Activated T-cell treated with anti-CD3 and anti-CD28 coated beads for 1 hour (primary cell): ENCODE measurements at regions not wholly inside any gene's neighbourhood (a gene's known extent, or its start where the extent isn't known, plus 50 kb on each side); places are given as distances from the start of the nearest gene placed in this dataset.
"Not testable (repeated sequence)": the region's sequence is repeated elsewhere in the genome, so short reads cannot be mapped to it uniquely, and the experiment has no call there.

Experiments used
- DNase-seq: peaks from one replicate; pipeline ENCODE4 v3.0.0-alpha.2; 2020; ENCODE audit warnings: low read depth

DNA sequence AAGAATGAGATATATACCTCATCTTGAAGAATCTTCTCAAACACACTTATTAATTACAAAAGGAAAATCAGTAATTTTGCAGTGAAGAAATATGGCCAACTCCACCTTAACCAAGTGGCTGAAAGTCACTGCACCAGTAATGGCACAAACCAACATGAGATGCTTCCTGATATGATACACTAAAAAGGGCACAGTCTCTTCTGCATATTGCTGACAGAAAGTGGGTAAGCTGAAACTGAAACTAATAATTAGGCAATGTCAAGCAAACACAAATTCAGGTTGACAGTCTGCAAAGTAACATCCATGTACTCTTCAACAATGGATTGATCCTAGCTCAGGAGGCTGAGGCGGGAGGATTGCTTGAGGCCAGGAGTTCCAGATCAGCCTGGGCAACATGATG, 56.1 kb downstream of the ZNF22 start:
- DNase-seq: not testable (repeated sequence)

DNA sequence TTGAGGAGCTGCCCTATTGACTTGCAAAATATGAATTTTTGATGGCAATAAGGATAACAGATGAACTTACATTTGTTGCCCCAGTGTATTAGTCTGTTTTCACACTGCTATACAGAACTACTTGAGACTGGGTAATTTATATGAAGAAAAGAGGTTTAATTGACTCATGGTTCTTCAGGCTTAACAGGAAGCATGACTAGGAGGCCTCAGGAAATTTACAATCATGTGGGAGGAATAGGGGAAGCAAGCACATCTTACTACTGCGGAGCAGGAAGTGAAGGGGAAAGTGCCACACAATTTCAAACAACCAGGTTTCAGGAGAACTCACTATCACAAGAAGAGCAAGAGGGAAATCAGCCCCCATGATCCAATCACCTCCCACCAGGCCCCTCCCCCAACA, 57.9 kb downstream of the ZNF22 start:
- DNase-seq: no peak

DNA sequence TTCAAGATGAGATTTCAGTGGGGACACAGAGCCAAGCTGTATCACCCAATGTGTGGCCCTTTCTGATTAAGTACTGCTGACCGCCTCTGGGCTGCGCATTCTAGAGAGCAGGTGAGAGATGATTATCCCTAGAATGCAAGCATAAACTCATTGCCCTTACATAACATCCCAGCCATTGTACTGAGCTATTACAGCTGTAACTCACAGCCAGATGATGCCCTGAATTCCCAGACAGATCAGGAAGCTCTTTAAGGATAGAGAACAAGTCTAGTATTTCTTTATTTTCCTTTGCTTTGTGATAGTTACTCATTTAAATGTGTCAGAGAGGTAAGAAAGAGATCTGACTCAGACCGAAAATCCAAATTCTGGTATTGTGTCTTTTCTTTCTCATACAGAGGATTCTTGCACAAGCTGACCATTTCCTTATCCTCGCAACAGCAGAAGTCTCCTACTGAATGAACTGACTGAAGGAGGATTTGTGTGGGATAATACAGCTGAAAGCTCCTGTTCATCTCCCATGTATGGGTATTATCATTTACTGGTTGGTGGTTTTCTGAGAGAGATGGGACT, 58.4 kb downstream of the ZNF22 start:
- no peak for DNase-seq

DNA sequence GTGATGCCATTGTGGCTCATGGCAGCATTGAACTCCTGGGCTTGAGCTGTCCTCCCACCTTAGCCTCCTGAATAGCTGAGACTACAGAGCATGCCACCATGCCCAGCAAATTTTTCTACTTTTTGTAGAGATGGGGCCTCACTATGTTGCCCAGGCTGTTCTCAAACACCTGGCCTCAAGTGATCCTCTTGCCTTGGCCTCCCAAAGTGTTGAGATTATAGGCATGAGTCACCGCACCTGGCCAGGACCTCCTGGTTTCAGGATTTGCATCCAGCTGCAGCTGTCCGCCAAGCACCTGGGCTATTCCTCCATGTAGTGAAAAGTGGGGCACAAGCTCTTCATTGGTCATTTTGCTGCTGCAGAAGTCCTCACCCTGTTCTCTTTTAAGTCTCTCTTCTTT, 58.9 kb downstream of the ZNF22 start:
- DNase-seq: no peak

DNA sequence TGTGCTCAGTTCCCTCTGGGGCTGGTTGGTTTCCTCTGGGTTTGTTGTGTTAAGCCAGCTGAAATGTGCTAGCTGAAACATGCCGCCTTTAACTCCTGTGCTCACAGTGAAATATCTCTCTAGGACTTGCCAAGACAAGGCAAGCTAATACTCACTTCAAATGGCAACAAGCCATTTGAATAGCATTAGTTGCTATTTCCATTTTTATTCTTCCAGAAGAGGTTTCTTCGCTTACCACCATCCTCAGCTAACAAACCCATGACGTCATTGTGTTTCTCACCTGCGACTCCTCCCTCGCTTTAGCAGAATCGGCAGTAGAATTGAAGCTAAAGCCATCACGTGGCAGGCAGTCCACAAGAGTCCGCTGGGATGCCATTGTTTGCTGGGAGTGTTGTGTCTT, 61.3 kb downstream of the ZNF22 start:
- no peak for DNase-seq

DNA sequence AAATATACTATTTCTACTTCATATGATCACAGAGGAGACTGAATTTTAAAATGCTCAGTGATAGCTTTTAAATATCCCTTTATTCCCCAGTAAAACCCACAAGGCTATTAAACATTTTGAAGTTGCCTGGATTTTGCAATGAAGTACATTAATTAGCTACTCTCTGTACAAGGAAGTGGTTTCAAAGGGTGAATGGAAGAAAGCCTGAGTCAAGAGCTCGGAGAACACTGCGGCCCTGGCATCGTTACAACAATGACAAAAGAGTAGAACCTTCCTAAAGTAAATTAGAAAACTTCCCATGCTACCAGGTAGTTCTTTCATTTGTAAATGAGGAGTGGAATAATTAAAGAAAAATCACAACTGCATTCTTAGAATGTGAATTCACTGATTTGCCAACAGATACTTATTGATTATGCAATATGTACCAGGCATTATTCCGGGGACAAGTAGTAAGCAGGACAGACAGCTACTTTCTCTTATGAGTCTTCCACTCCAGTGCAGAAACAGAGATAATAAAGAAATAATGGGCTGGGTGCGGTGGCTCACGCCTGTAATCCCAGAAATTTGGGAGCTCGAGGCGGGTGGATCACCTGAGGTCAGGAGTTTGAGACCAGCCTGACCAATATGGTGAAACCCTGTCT, 63.0 kb downstream of the ZNF22 start:
- no peak for DNase-seq

DNA sequence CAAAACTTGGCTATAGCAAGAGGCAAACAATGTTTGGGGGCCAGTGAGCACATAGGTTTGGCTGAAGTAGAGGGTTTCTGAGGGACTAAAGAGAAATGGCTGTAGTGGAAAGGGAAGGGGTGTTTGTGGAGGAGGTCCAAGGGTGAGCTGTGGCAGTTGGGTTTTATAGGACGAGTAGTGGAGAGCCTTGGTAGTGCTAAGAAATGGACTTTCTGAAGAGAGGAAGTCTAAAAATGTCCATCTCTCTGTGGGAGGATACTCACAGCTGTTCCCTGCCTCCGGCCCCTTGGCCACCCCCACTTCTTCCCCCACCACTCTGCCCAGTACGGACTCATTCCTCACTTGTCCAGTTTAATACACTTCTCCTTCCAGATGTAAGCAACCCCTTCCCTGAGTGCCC, 64.3 kb downstream of the ZNF22 start:
- DNase-seq: no peak

DNA sequence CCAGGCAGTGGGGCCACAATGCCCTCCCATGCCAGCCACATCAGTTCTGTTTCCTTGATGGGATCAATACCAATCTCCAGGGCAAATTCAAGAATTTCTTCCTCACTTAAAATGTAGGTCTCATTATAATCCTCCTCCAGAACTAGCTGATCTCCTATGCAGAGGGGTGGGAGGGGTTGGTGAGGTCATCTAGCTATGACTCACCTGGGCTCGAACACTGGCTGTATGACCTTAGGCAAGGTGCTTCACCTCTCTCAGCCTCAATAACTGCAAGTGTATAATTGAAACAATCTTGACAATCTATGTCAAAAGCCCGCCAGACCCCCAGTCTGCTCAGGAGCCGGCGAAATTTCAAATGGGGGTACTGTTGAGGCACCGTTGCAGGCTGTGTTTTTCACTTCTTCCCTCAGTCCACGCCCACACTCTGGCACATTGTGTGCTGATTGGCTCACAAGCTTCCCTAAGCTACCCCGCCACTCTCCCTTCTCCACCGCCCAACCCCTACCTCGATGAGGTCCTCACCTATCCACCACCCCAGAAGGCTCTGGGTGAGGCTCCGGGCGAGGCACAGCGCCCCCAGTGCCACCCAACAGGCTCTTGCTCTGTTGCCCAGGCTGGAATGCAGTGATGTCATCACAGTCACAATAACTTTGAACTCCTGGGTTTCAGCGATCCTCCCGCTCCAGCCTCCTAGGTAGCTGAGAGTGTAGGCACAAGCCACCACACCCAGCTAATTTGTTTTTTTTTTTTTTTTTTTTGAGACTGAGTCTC, 70.5 kb downstream of the ZNF22 start:
- no peak for DNase-seq

DNA sequence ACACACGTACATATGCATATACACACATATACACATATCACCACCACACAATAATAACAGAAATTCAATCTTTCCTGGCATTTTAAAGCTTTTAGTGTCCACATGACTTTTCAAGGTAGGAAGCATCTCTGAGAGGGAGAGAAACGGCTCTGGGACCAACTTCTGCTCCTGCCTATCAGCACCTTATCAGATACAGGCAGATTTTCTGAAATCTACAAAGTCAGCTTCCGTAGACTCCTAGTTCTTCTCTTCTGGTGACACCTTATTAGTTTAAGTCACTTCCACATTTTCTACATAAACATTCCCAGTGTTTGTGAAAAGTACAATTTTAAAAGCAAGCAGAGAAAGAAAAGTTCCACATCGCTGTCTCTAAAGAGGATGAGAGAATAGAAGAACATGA, 74.5 kb downstream of the ZNF22 start:
- DNase-seq: no peak

DNA sequence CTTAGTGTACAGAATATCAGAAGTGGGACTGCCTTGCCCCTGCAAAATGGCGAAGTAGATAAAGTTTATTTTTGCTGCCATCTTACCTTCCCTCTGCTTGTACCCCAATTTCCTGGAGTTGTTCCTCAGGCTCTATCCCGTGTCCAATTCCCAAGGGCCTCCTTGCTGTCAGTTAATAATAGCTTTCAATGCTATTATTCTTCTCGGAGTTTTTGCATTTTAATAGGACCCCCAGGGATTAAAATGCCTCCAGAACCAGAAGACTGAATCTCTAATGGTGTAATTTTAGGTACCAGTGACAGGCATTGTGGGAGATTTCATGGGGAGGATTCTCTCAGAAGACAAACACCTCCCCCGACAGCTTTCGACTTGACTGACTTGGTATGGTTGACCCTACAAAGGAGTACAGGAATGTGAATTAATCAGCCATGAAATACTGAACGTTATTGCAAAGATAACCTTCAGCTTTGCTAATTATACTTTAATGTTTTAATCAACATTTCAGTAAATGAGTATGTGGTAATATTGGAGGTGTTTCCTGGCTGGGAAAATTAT, 75.2 kb downstream of the ZNF22 start:
- no peak for DNase-seq

DNA sequence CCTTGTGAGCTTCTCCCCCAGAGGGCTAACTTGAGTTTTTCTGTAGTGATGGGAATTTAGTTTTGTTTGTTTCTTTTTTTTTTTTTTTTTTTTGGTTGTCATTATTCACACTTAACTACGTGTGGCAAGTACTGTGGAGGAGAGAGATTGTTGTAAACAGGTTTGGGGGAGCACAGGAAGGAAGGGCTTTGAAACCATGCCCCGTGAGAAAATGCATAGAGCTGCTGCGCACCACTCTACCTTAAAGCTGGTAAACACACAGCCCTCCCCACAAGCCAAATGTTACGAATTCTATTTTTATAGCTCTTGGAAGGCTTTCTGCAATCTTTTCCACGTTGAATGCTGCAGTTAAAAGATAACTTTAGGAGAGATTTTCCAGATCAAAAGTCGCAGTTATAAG, 76.2 kb downstream of the ZNF22 start:
- DNase-seq: no peak

DNA sequence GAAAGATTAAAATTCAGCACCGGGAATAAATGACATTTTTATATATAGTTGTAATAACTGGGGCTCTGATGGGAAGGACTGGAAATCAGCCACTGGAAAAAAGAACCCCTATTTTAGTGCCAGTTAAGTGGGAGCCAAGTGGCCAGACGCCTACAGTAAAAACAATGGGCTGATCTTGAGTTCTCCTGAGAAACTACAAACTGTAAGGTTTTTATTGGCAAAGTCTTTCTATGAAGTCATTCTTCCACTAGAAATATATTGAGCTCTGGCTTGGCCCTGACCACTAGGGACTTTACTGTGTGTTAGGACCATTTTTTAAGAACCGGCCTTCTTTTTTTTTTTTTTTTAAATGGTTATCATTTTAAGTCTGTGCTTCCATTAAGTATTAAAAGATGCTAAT, 79.6 kb downstream of the ZNF22 start:
- no peak for DNase-seq

DNA sequence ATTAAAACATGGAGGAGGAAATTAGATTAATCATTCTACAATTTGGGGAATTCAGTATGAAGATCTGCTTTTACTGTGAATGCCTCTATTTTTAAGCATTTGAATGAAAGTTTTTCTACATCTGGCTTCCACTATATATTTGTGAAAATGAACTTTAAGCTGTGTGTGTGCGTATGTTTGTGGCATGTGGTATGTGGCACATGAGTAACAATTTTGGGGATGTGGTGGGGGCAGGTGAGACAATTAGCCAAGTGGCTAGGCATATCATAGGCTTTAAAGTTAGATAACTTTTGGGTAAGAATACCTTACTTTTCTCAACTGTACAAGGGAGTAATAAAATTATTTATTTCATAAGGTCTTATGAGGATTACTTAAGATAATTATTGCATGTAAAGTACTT, 81.5 kb downstream of the ZNF22 start:
- DNase-seq: no peak

DNA sequence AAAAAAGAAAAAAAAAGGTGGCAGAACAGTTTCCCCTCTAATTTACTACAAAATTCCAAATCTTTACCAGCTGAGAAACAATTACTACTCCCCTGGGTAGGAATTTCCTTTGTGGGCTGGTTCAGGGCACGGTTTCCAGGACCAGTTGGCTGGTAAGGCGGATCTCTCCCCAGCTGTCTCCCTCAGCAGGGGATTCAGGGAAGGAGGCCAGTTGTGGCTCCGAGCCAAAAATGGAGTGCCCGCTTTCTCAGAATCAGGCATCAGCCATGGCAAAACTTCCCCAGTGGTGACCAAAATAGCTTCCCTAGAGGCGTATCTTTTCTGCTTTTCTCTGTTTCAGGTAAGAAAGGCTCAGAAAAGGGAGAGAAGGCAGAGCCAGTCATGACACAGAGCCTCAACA, 91.2 kb downstream of the ZNF22 start:
- DNase-seq: no peak

DNA sequence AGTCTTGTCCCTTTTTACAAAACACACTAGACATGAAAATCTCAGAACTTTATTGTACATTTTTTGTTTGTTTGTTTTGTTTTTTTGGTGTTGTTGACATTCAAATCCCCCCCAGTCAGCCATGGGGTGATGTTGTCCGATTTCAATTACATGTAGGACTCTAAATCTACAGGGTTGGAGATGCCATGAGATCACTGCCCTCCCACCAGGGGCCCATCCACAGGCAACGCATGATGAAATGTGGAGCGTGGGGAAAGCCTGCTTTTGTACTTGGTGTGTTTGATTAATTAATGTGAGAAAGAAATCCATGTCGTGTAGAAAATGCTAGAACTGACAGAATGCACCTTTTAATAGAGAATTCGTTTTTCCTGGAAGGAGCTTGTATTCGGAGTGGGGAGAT, 93.2 kb downstream of the ZNF22 start:
- no peak for DNase-seq

DNA sequence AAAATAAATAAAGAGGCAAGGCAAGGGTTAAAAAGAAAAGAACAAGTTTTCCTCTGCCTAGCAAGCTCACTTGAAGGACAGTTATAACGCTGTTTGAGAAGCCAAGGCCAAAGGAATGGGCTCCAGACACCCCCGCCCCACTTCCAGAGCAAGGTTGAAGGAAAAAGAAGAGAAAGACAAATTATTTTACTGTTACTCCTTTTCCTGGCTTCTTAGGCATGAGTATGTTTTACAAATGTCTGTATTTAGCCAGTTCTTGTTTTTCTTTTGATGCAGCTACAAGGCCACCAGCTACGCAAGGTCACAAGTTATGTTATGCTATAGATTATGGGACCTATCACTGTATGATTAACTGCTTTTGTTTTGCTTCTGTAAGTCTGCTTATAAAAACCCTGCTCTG, 94.6 kb downstream of the ZNF22 start:
- DNase-seq: no peak

DNA sequence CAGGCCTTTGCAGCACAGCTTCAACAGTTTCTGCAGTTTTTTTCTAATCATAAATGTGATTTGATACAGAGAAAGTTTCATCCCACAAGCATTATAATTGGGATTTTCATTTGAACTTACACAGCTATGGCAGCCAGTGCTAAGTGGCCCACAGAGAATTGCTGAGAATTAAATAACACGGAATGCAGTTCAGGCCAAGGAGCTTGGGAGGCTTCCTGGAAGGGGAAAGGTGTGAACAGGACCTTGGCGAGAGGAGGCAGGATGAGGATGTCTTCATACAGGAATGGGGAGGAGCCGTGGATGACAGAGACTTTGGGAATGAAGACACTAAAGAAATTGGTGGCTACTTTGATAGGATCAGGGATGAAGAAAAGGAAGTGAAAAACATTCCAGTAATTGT, 95.3 kb downstream of the ZNF22 start:
- no peak for DNase-seq

DNA sequence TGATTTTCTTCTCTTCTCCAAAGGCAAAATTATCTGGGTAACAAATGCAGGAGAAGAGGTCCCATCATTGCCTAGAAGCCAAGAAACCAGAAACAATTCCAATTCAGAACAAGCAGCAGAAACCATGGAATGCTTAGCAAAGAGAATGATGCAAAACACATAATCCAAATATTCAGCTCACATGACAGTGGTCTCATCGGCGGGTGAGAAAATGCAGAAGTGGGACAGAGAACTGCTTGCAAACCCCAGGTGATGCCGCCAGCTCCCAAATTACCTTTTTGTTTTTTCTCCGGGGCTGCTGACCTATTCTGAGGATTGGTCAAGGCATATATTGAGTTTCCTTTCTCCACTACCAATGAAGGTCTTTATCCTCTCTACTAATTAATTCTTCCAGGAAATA, 99.7 kb downstream of the ZNF22 start:
- DNase-seq: no peak

DNA sequence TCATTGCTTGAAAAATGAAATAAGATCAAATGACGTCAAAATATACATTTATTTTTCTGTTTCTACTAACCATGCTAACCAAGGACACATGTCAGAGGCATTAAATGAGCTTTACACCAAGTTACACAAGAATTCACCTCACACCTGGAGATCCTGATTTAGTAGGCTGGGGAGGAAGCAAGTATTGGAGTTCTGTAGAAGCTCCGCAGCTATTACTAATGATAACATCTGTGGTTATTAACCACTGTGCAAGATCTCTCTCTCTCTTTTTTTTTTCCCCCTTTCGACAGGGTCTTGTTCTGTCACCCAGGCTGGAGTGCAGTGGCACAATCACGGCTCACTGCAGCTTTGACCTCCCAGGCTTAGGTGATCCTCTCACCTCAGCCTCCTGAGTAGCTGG, 104.0 kb downstream of the ZNF22 start:
- no peak for DNase-seq

DNA sequence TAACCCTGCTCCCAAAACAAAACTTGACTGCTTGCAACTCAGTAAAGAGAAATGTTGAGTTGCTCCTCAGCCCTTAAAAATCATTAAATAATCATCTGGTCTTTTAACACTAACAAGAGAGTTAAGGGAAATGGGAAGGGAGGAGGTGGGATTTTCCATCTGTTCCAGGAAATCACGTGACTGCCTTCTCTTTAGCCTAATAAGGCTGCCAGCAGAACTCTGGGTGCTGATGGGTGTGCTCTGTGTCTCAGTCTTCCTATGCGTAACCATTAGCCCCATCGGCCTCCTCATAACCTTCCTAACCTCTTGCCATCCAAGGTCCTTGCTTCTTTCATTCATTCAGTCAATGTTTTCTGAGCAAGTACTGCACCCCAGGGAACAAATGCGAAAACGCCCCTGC, 104.6 kb downstream of the ZNF22 start:
- not testable (repeated sequence) for DNase-seq

DNA sequence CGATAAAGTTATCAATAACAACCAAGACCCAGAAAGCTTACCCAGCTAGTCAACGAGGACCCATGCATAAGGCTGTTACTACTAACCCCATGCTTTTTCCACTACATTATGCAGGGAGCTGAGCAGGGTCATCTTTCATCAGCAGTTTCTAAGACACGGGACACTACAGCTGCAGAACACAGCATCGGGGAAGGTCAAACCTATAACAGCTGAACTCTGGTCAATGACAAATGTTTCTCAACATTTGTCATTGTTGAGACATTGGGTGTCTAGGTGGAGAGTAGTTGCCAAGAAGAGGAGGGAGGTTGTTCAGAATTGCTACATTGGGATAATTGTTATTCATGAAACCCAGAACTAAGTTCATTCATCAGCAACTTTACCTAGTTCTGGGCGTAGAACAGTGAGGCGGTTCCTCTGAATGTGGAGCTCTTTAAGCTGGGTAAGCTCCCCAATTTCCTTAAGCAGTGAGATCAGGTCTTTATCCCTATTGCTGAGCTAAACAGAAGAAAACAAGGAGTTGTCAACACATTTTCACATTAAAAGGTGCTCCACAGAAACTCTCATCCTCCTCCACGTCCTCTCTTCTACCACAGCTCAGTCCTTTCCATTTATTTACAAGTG, 105.6 kb downstream of the ZNF22 start:
- no peak for DNase-seq

DNA sequence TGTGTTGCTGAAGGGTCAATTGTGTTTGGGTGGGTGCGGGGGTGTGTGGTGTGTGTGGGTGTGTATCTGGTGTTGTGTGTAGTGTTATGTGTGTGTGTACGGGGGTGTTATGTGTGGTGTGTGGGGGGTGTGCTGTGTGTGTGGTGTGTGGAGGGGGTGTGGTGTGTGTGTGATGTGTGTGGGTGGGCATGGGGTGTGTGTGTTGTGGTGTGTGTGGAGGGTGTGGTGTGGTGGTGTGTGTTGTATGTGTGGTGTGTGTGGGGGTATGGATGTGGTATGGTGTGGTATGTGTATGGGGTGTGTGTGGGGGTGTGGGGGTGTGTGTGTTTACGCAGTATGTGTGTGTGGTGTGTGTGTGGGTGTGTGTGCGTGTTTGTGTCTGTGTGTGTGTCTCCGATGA, 110.8 kb downstream of the ZNF22 start:
- no peak for DNase-seq

DNA sequence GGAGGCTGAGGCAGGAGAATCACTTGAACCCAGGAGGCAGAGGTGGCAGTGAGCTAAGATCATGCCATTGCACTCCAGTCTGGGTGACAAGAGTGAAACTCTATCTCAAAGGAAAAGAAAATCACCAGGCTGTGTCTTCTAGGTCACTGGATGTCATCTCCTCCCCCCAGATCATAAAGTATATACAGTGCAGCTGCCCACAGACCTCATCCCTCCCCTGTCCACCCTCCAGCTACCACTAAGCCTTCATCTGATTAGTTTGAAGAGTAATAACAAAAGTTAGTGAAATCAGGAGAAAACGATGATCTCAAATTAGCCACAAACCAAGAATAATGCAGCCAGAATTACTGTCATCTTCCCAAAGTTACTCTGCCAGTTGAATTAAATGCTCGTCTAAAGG, 117.2 kb downstream of the ZNF22 start:
- not testable (repeated sequence) for DNase-seq
